ENCODE measurements at regions not wholly inside any gene's neighbourhood (a gene's known extent, or its start where the extent isn't known, plus 50 kb on each side); places are given as distances from the start of the nearest gene placed in this dataset.

DNA sequence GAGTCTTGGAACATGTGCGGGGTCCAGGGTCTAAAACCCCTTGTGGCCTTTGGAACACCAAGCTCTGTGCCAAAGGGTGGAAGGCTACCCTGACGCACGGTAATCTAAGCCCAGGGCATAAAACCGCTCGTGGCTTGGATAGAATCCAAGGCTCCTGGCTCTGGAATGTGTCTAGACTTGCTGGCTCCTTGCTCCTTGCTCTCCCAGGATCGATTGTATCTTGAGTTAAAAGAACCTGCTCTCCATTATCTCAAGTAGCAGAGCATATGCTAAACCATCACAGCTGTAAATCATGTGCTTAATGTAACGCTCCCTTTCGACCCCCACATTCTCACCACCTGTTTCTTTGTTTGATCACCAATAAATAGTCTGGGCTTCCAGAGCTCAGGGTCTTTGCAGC, 50.3 kb downstream of the TLCD4 start:
- peak; percentile 40 for DNase-seq (ENCODE audit: low spot score)

DNA sequence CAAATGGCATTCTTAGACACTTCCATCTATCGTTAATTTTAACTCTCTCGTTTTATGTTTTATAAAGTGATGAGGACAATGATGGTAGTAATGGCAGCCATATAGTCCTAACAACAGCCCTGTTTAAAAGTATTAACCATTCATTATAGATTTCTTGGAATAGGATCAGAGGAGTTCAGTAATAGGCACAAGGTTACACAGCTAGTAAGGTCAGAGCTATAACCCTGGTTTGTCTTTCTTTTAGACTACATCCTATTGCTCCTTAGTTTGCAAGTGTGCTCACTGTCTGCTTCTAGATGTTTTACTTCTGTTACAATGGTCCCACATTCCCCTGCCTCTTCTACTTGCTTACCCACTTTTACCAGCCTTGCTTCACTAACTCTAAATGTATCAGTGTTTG, 50.9 kb downstream of the TLCD4 start:
- no peak for DNase-seq (ENCODE audit: low spot score)

DNA sequence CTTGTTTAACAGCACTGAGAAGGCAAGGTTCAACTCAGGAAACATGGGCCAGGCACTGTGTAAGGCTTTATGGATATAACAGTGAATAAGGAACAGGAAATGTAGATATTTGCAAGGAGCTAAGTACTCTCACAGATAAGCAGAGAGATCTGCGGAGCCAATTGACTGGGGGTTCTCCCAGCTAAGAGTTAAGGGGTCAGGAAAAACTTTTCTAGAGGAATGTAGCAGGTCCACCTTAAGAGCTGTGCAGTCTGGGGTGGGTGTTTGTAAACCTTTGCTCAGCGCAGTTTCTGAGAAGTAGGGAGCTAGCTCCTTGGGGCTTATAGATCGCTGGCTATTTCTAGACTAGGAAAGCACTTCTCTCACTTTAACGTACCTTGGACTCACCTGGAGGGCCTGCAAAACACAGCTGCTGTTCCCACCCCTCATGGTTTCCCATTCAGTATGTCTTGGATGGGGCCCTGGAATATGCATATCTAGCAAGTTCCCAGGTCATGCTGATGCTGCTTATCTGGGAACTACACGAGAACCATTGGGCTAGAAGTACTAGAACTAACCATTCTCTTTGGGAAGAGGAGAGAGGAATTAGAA, 51.7 kb downstream of the TLCD4 start:
- DNase-seq (ENCODE audit: low spot score) = no peak

DNA sequence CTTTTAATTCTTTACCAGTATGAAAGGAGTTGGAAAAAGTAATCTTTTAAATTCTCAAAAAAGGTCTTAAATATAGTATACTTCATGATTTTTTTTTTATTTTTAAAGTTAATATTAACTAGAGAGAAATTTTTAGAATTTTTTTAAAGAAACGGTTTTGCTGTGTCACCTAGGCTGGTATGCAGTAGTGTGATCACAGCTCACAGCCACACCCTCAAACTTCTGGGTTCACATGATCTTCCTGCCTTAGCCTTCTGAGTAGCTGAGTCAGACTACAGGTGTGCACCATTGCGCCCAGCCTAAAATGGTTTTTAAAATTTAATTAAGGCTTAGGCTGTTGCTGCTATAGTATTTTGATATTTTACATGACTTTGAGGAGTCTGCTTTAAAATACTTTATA, 52.4 kb downstream of the TLCD4 start:
- DNase-seq (ENCODE audit: low spot score) = no peak

- DNase-seq (ENCODE audit: low spot score) = no peak
These were observed 54.4 kb downstream of the TLCD4 start for GRCh38 chr1:95171270-95172245.

DNA sequence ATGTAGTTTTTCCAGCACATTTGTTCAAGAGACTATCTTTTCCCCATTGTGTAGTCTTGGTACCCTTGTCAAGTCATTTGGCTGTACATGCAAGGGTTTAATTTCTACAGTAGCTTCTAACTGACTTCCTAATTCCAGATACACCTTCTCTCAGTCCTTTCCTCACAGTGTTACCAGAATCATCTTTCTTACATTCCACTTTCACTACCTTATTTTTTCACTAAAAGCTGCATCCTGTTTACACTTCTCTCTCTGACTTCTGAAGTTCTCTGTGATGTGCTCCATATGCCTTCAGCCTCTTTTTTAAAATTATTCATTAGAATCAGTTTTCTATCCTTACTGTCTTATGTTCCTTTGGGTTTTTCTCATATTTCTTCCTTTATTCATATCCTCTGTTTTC, 57.1 kb upstream of the RWDD3 start:
- DNase-seq (ENCODE audit: low spot score) = no peak

GRCh38 chr1:95179205-95179986, 54.6 kb upstream of the RWDD3 start:
- DNase-seq (ENCODE audit: low spot score) = no peak

GRCh38 chr1:95180371-95180770, 53.6 kb upstream of the RWDD3 start:
- no peak for DNase-seq (ENCODE audit: low spot score)

DNA sequence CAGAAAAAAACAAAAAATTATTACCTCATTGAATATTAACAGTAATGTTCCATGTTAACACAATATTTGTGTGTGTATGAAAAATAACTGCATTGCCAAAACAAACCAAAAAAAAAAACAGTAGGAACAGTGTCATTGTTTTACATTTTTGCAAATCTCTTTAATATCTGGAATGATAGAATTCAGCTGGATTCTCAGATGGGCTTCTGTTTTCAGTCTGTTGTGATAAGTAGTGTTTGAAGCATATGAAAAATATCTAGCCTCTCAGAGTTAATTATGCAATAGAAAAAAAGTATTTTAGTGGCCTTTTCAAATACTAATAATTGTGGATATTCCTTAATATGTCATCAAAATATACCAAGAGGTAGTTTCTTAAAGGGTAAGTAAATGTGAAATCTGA, 52.9 kb upstream of the RWDD3 start:
- no peak for DNase-seq (ENCODE audit: low spot score)

GRCh38 chr1:95183952-95184351, 50.1 kb upstream of the RWDD3 start:
- DNase-seq (ENCODE audit: low spot score) = no peak

Data from HT-29 (cell line).